Adrenal gland (tissue), 9 donors: ENCODE measurements at regions not wholly inside any gene's neighbourhood (a gene's known extent, or its start where the extent isn't known, plus 50 kb on each side); places are given as distances from the start of the nearest gene placed in this dataset.

ENCODE experiments used
- DNase-seq, 7 donors: peaks; one replicate each; pipeline ENCODE4 v3.0.0-alpha.2; 2019 to 2020
- H3K27ac ChIP-seq, 5 donors: fragments of 200-600 bp; sonication (generic) in 4 of 5; 1 replicate in 3 of 5; 2 replicates in 2 of 5; pipeline versions ENCODE4 v1.5.1 to v1.8.0; 2016 to 2020; ENCODE audit warnings: mild to moderate bottlenecking in 1 of 5
- H3K27me3 ChIP-seq: fragments of 200-600 bp; 2 replicates; pipeline ENCODE4 v1.8.0; 2021
- H3K36me3 ChIP-seq, 2 donors: fragments of 200-600 bp; replicated peaks in 1 of 2; 1 replicate in 1 of 2; 2 replicates in 1 of 2; pipeline versions ENCODE4 v1.5.1 to v1.8.0; 2018 to 2022
- H3K4me1 ChIP-seq, 2 donors: fragments of 200-600 bp; replicated peaks in 1 of 2; 1 replicate in 1 of 2; 2 replicates in 1 of 2; pipeline versions ENCODE4 v1.5.1 to v1.8.0; 2018 to 2021
- H3K4me3 ChIP-seq, 4 donors: fragments of 200-600 bp; sonication (generic) in 3 of 4; one replicate each; pipeline ENCODE4 v1.5.1; 2016 to 2018
- H3K9me3 ChIP-seq, 3 donors: fragments of 200-600 bp; sonication (generic) in 1 of 3; replicated peaks in 1 of 3; 1 replicate in 2 of 3; 2 replicates in 1 of 3; pipeline versions ENCODE4 v1.5.1 to v1.8.0; 2016 to 2021
- POLR2A ChIP-seq, 2 donors: fragments of 450-650 bp; IDR thresholded peaks; one replicate each; pipeline ENCODE4 v1.6.1; 2017; ENCODE audit warnings: antibody characterized with exemption in 2 of 2, mild to moderate bottlenecking in 2 of 2, moderate library complexity in 1 of 2
- WGBS, 4 donors: extraction: QIAGEN DNeasy Blood & Tissue Kit in 2 of 4; methylation state at CpG; one replicate each; pipeline versions ENCODE4 v1.1.5 to v1.1.7; 2013 to 2017; 5-methylcytosine and 5-hydroxymethylcytosine counted together
- intact Hi-C, 2 donors: fragments of 100-400 bp; cut with DNase I; formaldehyde crosslinking; loops; one replicate each; pipeline versions ENCODE4 v1.14.1 to v1.15.0; 2022 to 2023
- TF ChIP-seq, protein P1 (sequence below), 6 experiments: fragments of 450-650 bp in 4 of 6; fragments of 200-600 bp in 2 of 6; sonication (generic) in 1 of 6; IDR thresholded peaks; 1 replicate in 5 of 6; 2 replicates in 1 of 6; pipeline versions ENCODE4 v1.5.1 to v1.8.0; 2016 to 2021; ENCODE audit warnings: antibody characterized with exemption in 6 of 6, mild to moderate bottlenecking in 2 of 6, moderate library complexity in 1 of 6
- donor health status: healthy with polysubstance abuse.
- donor health status: Bipolar disorder and iron deficiency.
- donor health status: DM: yes; HTN: yes; CAD: no.
- donor health status: DM: no; HTN: no; CAD: no.
- donor health status: DM: no; HTN: no; CAD: no.

DNA sequence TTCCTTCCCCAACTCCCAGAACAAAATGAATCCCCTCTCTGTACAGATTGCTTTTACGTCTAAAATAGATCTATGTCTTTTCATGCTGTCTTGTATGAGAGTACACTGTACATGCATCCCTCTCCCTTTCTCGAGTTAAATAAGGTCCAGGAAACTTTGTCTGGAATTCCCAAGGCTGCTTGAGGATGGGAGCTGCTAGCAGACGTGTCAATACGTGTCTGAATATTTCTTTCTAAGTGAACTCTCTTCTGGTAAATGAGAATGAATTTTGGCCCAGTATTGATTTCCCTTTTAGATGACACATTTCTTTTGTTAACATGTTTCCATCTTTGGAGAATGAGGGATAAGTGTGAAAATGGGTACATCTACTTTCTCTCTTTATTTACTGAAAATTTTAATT lies 59.6 kb upstream of the GAS1 start:
- TF ChIP-seq, protein P1, sequence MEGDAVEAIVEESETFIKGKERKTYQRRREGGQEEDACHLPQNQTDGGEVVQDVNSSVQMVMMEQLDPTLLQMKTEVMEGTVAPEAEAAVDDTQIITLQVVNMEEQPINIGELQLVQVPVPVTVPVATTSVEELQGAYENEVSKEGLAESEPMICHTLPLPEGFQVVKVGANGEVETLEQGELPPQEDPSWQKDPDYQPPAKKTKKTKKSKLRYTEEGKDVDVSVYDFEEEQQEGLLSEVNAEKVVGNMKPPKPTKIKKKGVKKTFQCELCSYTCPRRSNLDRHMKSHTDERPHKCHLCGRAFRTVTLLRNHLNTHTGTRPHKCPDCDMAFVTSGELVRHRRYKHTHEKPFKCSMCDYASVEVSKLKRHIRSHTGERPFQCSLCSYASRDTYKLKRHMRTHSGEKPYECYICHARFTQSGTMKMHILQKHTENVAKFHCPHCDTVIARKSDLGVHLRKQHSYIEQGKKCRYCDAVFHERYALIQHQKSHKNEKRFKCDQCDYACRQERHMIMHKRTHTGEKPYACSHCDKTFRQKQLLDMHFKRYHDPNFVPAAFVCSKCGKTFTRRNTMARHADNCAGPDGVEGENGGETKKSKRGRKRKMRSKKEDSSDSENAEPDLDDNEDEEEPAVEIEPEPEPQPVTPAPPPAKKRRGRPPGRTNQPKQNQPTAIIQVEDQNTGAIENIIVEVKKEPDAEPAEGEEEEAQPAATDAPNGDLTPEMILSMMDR (IDR thresholded peaks at IDR 0.05), result no peak
- no peak for TF ChIP-seq POLR2A (IDR thresholded peaks at IDR 0.05)
- intact Hi-C loops, result no loop called here
- Histone ChIP-seq H3K4me3 (no peak overlapping the region), H3K4me1 (no peaks in the 10 kb centered on the region), H3K36me3 (no peaks in the 10 kb centered on the region), H3K27me3 (no peaks in the 10 kb centered on the region), H3K27ac (no peak overlapping the region), H3K9me3 (no peaks in the 10 kb centered on the region)
- 79 to 86% (median 85%) methylated on average over 4 of the region's 4 CpGs for WGBS, 4 donors
- DNase-seq, result no peak

DNA sequence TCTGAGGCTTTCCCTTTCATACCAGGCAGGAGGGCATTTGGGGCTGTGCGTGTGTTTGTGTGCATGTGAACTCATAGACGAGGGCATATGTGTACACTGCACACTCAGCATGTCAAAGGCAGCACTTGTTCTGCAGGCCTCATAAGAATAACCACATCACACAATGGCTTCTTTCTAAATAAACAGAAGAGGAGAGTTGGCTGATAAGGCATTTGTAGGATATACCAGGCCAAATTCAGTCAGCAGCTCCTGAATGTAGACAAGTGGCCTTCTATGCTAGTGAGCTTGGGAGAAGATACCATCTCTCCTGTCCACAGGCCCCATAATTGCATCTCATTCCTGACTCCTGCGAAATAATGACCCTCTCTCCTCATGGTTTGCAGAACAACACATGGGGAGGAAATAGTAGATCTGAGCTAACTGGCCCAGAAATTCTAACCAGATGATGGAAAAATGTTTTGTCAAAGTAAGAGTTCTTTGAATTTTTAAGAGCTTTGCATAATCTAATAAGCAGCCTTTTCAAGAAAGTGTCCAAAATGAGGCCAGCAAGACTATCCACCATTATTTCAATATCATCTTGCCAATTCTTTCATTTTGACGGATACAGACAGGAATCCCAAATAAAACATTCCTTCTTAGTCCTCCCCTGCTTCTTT lies 60.5 kb upstream of the GAS1 start:
- no peak overlapping the region for H3K4me3 ChIP-seq
- H3K27ac ChIP-seq, result no peak overlapping the region
- H3K27me3 ChIP-seq, result no peaks in the 10 kb centered on the region
- no peaks in the 10 kb centered on the region for H3K36me3 ChIP-seq
- intact Hi-C loops, result no loop called here
- no peaks in the 10 kb centered on the region for H3K9me3 ChIP-seq
- H3K4me1 ChIP-seq, result no peaks in the 10 kb centered on the region
- no peak for TF ChIP-seq POLR2A (IDR thresholded peaks at IDR 0.05)
- TF ChIP-seq, protein P1 (IDR thresholded peaks at IDR 0.05), result no peak
- DNase-seq, result no peak
- 71 to 81% (median 76%) methylated on average over 4 of the region's 4 CpGs for WGBS, 4 donors

DNA sequence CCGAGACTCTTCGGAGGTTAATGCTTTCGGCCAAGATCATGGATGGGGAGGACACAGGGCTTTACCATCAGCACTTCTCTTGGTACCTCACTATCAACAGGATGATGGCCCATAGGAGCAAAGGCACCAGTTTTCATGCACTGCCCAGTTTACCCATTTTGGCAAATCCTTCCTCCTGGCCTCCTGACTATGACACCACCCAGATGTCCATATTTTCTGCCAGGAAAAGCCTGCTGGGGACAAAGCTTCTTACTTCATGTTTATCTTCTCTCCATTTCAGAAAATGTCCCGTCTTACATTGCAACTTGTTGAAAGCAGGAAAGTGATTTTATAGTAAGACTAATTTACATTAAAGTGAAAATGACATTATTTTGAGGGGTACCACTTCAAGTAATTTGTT lies 61.4 kb upstream of the GAS1 start:
- TF ChIP-seq, protein P1 (IDR thresholded peaks at IDR 0.05), result no peak
- no peak for TF ChIP-seq POLR2A (IDR thresholded peaks at IDR 0.05)
- H3K27ac ChIP-seq, result no peak overlapping the region
- intact Hi-C loops, result no loop called here
- H3K4me3 ChIP-seq, result no peak overlapping the region
- no peaks in the 10 kb centered on the region for H3K9me3 ChIP-seq
- 78 to 81% (median 80%) methylated on average over 4 of the region's 4 CpGs for WGBS, 4 donors
- no peak for DNase-seq
- H3K4me1 ChIP-seq, result no peaks in the 10 kb centered on the region
- H3K27me3 ChIP-seq, result no peaks in the 10 kb centered on the region
- H3K36me3 ChIP-seq, result no peaks in the 10 kb centered on the region

DNA sequence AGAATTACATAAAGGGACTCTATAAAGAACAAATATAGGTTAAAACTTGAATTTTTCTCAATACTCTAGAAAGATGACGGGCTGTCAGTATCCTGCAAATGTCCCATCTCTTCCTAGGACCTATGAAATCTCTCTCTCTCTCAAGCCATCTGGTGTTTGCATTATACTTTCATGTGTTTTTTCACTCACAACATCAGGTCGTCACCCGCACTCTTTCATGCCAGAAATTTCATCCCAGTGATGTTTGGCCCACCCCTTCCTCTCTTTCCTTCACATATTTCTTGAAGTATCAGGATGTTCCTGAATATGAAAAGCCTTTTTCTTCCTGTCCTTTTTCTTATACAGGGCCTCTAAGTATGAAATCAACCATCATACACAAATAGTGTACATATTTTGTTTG lies 63.3 kb upstream of the GAS1 start:
- no peaks in the 10 kb centered on the region for H3K27me3 ChIP-seq
- no peaks in the 10 kb centered on the region for H3K9me3 ChIP-seq
- TF ChIP-seq, protein P1 (IDR thresholded peaks at IDR 0.05), result no peak
- no peak for TF ChIP-seq POLR2A (IDR thresholded peaks at IDR 0.05)
- H3K4me1 ChIP-seq, result no peaks in the 10 kb centered on the region
- H3K27ac ChIP-seq, result no peak overlapping the region
- no peak overlapping the region for H3K4me3 ChIP-seq
- 85 to 90% (median 88%) methylated on average over 3 of the region's 3 CpGs for WGBS, 4 donors
- H3K36me3 ChIP-seq, result no peaks in the 10 kb centered on the region
- intact Hi-C loops, result no loop called here
- DNase-seq, result no peak
